Muscle of leg (tissue), 3 donors: ENCODE measurements at regions not wholly inside any gene's neighbourhood (a gene's known extent, or its start where the extent isn't known, plus 50 kb on each side); places are given as distances from the start of the nearest gene placed in this dataset.
"Not testable (repeated sequence)": the region's sequence is repeated elsewhere in the genome, so short reads cannot be mapped to it uniquely, and the experiment has no call there.

Experiments
- DNase-seq: peaks from one replicate; pipeline ENCODE4 v3.0.0; 2013
- H3K27ac ChIP-seq: one replicate; pipeline ENCODE4 v1.5.1; 2013; ENCODE audit warnings: mild to moderate bottlenecking, low read length, control low read depth
- H3K27me3 ChIP-seq: one replicate; pipeline ENCODE4 v1.6.1; 2013; ENCODE audit warnings: low read length; ENCODE audit not compliant: control insufficient read depth, insufficient read depth
- H3K36me3 ChIP-seq: one replicate; pipeline ENCODE4 v1.6.1; 2013; ENCODE audit warnings: low read length; ENCODE audit not compliant: control insufficient read depth, insufficient read depth
- H3K4me1 ChIP-seq: one replicate; pipeline ENCODE4 v1.6.1; 2013; ENCODE audit warnings: low read length; ENCODE audit not compliant: control insufficient read depth, insufficient read depth
- H3K4me3 ChIP-seq: one replicate; pipeline ENCODE4 v1.5.1; 2013; ENCODE audit warnings: low read length, control low read depth
- H3K9me3 ChIP-seq: replicated peaks from 2 replicates; pipeline ENCODE4 v1.6.1; 2013; ENCODE audit warnings: low read depth, low read length; ENCODE audit not compliant: control insufficient read depth
- WGBS: methylation state at CpG from one replicate; pipeline ENCODE4 v1.1.5; 2013; ENCODE audit warnings: missing lambda C conversion rate; ENCODE audit not compliant: insufficient coverage; 5-methylcytosine and 5-hydroxymethylcytosine counted together

DNA sequence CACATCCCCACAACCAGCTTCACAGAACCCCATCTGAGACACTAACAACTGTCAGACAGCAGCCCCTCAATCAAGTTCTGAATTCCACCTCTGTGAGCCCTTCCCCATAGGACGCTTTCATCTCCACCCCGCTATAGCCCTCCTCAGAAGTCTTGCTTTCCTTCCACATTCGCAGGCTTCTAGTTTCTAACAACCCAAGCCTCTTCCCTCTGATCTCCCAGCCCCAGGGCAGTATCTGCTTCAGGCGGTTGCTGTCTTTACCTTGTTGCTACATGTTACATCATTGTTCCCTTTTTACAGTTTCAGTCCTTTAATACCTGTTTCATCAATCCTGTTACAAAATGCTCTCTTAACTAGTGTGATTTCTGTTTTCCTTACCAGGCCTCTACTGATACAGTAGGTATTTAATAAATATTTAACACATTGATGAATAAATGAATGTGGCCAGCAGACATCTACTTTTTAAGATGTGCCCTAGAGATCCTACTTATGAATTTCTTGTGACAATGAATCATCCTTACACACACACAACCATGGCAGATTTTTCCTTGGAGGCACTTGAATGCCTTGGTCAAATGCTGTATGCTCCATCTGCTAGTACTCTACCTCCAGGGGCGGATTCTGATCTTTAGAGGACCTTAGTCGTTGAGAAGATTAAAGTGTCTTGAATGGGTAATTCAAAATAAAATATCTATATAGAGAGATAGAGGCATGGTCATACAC lies 164.7 kb upstream of the SLIT2 start:
- WGBS = 59% methylated on average over 4 of the region's 6 CpGs
- no peak for DNase-seq
- H3K9me3 ChIP-seq = no peaks in the 10 kb centered on the region

DNA sequence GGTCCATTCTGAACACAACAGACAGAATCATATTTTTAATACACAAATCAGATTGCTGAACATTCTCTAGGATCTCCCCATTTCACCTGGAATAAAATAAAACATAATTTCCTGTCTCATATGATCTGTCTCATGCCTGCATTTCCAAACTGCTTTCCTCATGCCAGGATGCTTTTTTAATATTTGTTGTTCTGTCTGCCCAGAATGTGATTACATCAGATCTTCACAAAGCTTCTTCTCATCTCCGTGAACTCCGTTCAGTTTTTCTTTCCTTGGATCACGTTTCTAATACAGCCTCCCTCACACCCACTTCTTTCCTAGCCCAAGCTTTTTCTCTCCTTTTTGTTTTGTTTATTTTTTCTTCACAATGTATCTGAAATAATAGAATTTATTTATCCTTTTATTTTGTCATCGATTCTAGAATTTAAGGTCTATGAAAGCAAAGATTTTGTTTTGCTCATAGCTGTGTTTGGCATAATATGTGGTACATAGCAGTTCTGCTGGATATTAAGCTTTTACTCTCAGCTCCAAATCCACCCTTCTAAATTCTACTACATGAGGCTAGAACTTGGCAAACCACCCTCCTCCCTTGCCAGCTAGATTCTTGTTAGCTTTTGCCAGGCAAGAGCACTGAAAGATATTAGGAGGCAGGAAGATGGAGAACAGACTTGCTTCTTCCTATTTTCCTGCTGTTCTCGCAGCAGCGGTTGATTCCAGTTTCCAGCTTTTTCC lies 165.5 kb upstream of the SLIT2 start:
- no peaks in the 10 kb centered on the region for H3K27me3 ChIP-seq
- peak; percentile 46 for DNase-seq
- no peaks in the 10 kb centered on the region for H3K9me3 ChIP-seq
- H3K4me3 ChIP-seq = no peak overlapping the region
- WGBS = 73% methylated on average over 2 of the region's 6 CpGs
- H3K27ac ChIP-seq = no peak overlapping the region
- no peaks in the 10 kb centered on the region for H3K4me1 ChIP-seq
- no peaks in the 10 kb centered on the region for H3K36me3 ChIP-seq

More for the DNA sequence above, 164.7 kb upstream of the SLIT2 start:
- Histone ChIP-seq H3K4me1 (no peaks in the 10 kb centered on the region), H3K27ac (no peak overlapping the region), H3K27me3 (no peaks in the 10 kb centered on the region), H3K4me3 (no peak overlapping the region), H3K36me3 (no peaks in the 10 kb centered on the region)

DNA sequence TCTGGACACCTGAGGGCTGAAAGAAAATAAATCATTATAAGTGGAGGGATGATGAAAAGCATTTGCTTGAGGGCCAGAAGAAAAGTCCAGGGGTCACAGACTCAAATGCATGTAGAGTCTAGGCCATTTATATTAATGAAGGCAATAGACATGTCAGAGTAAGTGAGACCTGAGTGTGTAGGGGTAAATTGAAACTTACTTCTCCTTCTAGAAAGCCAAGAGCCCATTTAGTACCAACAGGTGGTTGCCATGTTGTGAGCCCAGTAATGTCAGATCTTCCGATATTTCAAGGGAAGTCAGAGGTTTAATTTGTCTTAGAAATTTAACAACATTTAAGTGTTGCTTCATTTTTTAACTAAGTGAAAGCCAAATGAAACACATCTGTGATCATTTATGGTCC lies 166.1 kb upstream of the SLIT2 start:
- Histone ChIP-seq H3K36me3 (no peaks in the 10 kb centered on the region), H3K4me3 (no peak overlapping the region), H3K27me3 (no peaks in the 10 kb centered on the region), H3K9me3 (no peaks in the 10 kb centered on the region), H3K27ac (no peak overlapping the region), H3K4me1 (no peaks in the 10 kb centered on the region)
- no CpG with 5 or more reads among the region's 1 CpG for WGBS
- no peak for DNase-seq

DNA sequence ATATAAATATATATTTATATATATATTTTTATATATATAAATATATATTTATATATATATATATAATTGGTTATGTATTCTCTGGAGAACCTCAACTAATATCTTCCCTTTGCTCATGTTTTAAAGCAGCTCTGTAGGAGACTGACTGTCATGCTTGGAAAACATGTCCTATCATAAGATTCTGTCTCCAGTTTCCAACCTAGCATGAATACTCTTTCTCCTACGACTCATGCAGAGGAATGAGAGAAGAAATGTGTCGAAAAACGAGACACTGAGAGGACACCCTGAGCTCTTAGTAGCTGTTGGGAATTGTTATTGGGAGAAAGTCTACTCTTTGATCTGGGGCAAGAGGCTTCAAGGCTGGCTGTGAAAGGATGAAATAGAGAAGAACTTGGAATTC lies 166.5 kb upstream of the SLIT2 start:
- Histone ChIP-seq H3K27me3 (no peaks in the 10 kb centered on the region), H3K4me1 (no peaks in the 10 kb centered on the region), H3K27ac (no peak overlapping the region), H3K36me3 (no peaks in the 10 kb centered on the region), H3K4me3 (no peak overlapping the region), H3K9me3 (no peaks in the 10 kb centered on the region)
- DNase-seq = no peak
- WGBS = no CpG with 5 or more reads among the region's 3 CpGs

DNA sequence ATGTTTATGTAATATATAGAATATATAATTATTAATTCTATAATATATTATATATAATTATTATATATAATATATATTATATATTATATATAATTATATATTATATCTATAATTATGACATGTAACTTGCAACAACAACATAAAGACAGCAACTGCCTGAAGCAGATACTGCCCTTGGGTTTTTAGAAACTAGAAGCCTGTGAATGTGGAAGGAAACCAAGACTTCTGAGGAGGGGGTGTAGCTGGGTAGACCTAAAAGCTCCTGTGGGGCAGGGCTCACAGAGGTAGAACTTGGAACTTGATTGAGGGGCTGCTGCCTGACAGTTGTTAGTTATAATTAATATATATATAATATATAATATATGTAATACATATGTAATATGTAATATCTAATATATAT lies 167.2 kb upstream of the SLIT2 start:
- no peaks in the 10 kb centered on the region for H3K4me1 ChIP-seq
- no peaks in the 10 kb centered on the region for H3K9me3 ChIP-seq
- no peak overlapping the region for H3K4me3 ChIP-seq
- DNase-seq = no peak
- H3K27me3 ChIP-seq = no peaks in the 10 kb centered on the region
- H3K27ac ChIP-seq = no peak overlapping the region
- no peaks in the 10 kb centered on the region for H3K36me3 ChIP-seq

DNA sequence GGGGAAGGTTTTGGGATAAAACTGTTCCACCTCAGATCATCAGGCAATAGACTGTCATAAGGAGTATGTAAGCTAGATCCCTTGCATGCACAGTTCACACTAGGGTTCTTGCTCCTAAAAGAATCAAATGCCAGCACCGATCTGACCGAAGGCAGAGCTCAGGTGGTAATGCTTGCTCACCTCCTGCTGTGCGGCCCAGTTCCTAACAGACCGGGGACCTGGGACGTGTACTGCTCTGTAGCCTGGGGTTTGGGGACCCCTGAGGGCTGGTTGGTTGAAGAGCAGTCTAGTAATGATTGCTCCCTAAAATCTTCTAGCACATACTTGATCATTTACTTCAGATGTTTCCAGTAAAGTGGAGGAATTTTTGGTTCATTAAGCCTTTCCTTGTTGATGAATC lies 173.1 kb upstream of the SLIT2 start:
- Histone ChIP-seq H3K4me3 (no peak overlapping the region), H3K27me3 (no peaks in the 10 kb centered on the region), H3K27ac (no peak overlapping the region), H3K9me3 (no peaks in the 10 kb centered on the region), H3K36me3 (no peaks in the 10 kb centered on the region), H3K4me1 (no peaks in the 10 kb centered on the region)
- DNase-seq = no peak
- 93% methylated on average over 3 of the region's 5 CpGs for WGBS

DNA sequence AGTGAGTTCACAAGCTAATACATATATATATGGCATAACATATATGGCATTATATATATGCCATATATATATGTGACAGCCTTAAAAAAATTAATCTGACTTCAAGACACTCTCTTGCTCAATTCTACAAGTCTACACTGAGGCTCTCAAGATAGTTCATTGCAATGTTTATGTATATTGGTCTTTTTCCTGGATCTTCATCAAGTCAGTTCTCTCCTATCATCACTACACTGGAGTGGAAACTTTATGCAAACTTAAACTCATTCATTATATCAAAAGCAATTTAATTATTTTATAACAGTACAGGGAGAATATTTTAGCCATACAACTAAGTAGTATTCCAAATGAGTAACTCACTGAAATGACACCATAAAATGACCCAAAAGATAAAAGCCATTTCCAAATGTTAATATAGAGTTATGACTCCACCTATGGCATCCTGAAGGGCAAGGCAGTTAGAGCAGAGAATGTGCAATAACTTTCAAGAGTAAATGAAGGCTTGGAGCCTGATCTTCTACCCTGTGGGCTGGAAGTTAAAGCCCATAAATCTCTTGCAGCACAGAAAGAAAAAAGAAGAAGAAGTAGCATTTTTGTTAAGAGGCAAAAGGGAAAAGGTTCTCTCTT lies 176.3 kb upstream of the SLIT2 start:
- Histone ChIP-seq H3K27ac (no peak overlapping the region), H3K4me1 (no peaks in the 10 kb centered on the region), H3K36me3 (no peaks in the 10 kb centered on the region), H3K4me3 (no peak overlapping the region), H3K9me3 (no peaks in the 10 kb centered on the region), H3K27me3 (no peaks in the 10 kb centered on the region)
- no peak for DNase-seq

DNA sequence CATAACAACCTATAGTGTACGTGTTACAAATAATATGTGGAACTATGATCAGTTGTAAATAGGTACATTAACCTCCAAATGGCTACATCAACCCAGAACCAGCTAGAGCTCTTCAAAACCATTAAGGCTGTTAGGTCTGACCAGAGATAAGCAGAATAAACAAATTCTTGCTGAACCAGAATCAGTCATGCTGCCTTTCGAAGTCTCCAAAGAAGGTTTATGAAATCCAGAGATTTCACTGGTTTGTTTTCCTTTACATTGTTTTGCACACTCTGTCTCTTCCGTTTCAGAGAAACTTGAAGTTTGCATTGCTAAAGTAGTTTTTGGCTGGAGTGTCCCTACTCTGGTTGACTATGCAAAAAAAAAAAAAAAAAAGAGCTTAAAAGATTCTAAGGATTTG lies 177.3 kb upstream of the SLIT2 start:
- Histone ChIP-seq H3K4me1 (no peaks in the 10 kb centered on the region), H3K9me3 (no peaks in the 10 kb centered on the region), H3K36me3 (no peaks in the 10 kb centered on the region), H3K27ac (no peak overlapping the region), H3K4me3 (no peak overlapping the region), H3K27me3 (no peaks in the 10 kb centered on the region)
- DNase-seq = peak; percentile 14
- no CpG with 5 or more reads among the region's 3 CpGs for WGBS

DNA sequence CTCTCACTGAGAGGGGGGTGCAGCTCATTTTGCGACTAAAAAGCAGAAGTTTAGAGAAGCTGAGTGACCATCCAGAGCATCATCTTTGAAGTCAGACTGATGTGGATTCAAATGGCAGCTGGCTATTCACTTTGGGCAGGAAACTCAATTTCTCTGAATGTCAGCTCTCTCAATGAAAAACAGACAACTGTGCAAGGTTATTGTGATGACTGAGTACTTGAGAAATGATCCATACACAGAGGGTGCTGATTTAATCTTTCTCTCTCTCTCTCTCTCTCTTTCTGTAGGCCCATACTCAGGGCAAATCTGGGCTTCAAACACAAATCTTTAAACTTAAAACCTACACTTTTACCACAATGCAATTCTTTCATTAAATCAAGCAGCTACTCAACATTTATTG lies 185.8 kb upstream of the SLIT2 start:
- Histone ChIP-seq H3K27me3 (no peaks in the 10 kb centered on the region), H3K9me3 (no peaks in the 10 kb centered on the region), H3K36me3 (no peaks in the 10 kb centered on the region), H3K27ac (no peak overlapping the region), H3K4me1 (no peaks in the 10 kb centered on the region), H3K4me3 (no peak overlapping the region)
- WGBS = 46% methylated on average over 1 of the region's 1 CpG
- DNase-seq = no peak

DNA sequence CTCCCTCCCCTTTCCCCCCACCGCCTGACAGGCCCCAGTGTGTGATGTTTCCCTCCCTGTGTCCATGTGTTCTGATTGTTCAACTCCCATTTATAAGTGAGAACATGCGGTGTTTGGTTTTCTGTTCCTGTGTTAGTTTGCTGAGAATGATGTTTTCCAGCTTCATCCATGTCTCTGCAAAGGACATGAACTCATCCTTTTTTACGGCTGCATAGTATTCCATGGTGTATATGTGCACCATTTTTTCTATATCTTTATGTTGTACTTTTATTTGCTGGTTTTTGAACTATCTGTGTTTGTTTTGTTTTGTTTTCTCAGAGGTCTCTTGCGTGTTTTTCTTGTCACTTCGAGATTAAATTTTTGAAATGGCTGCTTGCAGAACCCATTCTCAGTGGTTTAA lies 188.8 kb upstream of the SLIT2 start:
- 94% methylated on average over 2 of the region's 5 CpGs for WGBS
- not testable (repeated sequence) for H3K27ac ChIP-seq, H3K4me1 ChIP-seq, DNase-seq, H3K9me3 ChIP-seq, H3K36me3 ChIP-seq, H3K27me3 ChIP-seq, H3K4me3 ChIP-seq
